Choroid plexus epithelial cell (primary cell): ENCODE measurements at regions not wholly inside any gene's neighbourhood (a gene's known extent, or its start where the extent isn't known, plus 50 kb on each side); places are given as distances from the start of the nearest gene placed in this dataset.
A peak's percentile ranks its signal among the peaks of the same experiment; 100 is the strongest.

Experiments used
- DNase-seq: peaks from one replicate; pipeline ENCODE4 v3.0.0-alpha.2; 2010; ENCODE audit warnings: low read depth
- H3K4me3 ChIP-seq: 2 replicates; pipeline ENCODE4 v1.5.1; 2011; ENCODE audit warnings: low read depth, mild to moderate bottlenecking, control low read depth, low read length, moderate library complexity
- CTCF ChIP-seq: conservative IDR thresholded peaks from 2 replicates; pipeline ENCODE4 v1.5.1; 2011; ENCODE audit warnings: low read depth, mild to moderate bottlenecking, control low read depth, inconsistent platforms, low read length, moderate library complexity

GRCh38 chr14:38723959-38724358 lies 379.1 kb downstream of the SEC23A start:
- no peak for TF ChIP-seq CTCF

GRCh38 chr14:38723277-38723676 lies 379.8 kb downstream of the SEC23A start:
- no peak for TF ChIP-seq CTCF
- H3K4me3 ChIP-seq: no peak overlapping the region
- DNase-seq: no peak

More at GRCh38 chr14:38723959-38724358, 379.1 kb downstream of the SEC23A start:
- DNase-seq: peak; percentile 3
- no peak overlapping the region for H3K4me3 ChIP-seq

GRCh38 chr14:38721822-38722431 lies 381.1 kb downstream of the SEC23A start:
- DNase-seq: peak; percentile 78
- TF ChIP-seq CTCF: peak; percentile 87
- no peak overlapping the region for H3K4me3 ChIP-seq

GRCh38 chr14:38718519-38718918 lies 384.5 kb downstream of the SEC23A start:
- DNase-seq: no peak
- TF ChIP-seq CTCF: no peak
- H3K4me3 ChIP-seq: no peak overlapping the region

GRCh38 chr14:38716926-38717325 lies 386.1 kb downstream of the SEC23A start:
- no peak for DNase-seq
- no peak for TF ChIP-seq CTCF
- H3K4me3 ChIP-seq: no peak overlapping the region

GRCh38 chr14:38710881-38711280 lies 392.2 kb downstream of the SEC23A start:
- no peak for TF ChIP-seq CTCF
- H3K4me3 ChIP-seq: no peak overlapping the region

GRCh38 chr14:38710196-38710595 lies 392.8 kb downstream of the SEC23A start:
- no peak for TF ChIP-seq CTCF
- DNase-seq: no peak
- H3K4me3 ChIP-seq: no peak overlapping the region

More at GRCh38 chr14:38710881-38711280, 392.2 kb downstream of the SEC23A start:
- no peak for DNase-seq
